Cardiac muscle cell (in vitro differentiated cells and primary cell): ENCODE measurements at regions not wholly inside any gene's neighbourhood (a gene's known extent, or its start where the extent isn't known, plus 50 kb on each side); places are given as distances from the start of the nearest gene placed in this dataset.
"Not testable (repeated sequence)": the region's sequence is repeated elsewhere in the genome, so short reads cannot be mapped to it uniquely, and the experiment has no call there.

Source experiments
- DNase-seq, 2 donors: peaks; one replicate each; pipeline versions ENCODE4 v3.0.0 to v3.0.0-alpha.2; 2010 to 2017; ENCODE audit warnings: low read depth in 1 of 2, low spot score in 1 of 2
- H3K27ac ChIP-seq: fragments of 200-600 bp; sonication (generic); 2 replicates; pipeline ENCODE4 v1.5.1; 2016
- H3K27me3 ChIP-seq: fragments of 200-600 bp; sonication (generic); 2 replicates; pipeline ENCODE4 v1.6.0; 2016; ENCODE audit warnings: control low read depth
- H3K36me3 ChIP-seq: fragments of 200-600 bp; sonication (generic); 2 replicates; pipeline ENCODE4 v1.5.1; 2016; ENCODE audit warnings: control low read depth
- H3K4me1 ChIP-seq: fragments of 200-600 bp; sonication (generic); 2 replicates; pipeline ENCODE4 v1.8.1; 2017; ENCODE audit warnings: low read depth, mild to moderate bottlenecking, mixed run types
- H3K4me3 ChIP-seq: fragments of 200-600 bp; sonication (generic); 2 replicates; pipeline ENCODE4 v1.5.1; 2016; ENCODE audit warnings: mild to moderate bottlenecking
- H3K9me3 ChIP-seq: fragments of 200-600 bp; sonication (generic); 2 replicates; pipeline ENCODE4 v1.5.1; 2017; ENCODE audit warnings: low read depth, mild to moderate bottlenecking, control low read depth
- TF ChIP-seq, protein P1 (sequence below): IDR thresholded peaks from 2 replicates; pipeline ENCODE4 v1.5.1; 2012; ENCODE audit warnings: low read depth, mild to moderate bottlenecking, low read length

DNA sequence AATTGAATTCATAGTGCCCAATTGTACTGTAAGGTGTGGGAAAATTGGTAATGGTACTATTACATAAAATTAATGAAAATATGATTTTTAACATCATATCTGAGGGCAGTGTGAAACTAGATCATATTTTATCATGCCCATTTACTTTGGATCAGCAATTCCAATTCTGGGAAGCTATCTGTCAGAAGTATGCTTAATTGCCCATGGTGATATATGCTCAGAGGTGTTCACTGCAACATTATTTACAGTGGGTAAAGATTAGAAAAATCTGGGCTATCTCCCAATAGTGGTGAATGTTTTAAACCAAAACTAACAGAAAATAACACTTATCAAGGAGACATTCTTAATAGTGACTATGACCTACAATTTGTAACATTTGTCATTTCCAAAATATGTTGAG, 1260.0 kb downstream of the BRINP3 start:
- TF ChIP-seq, protein P1, sequence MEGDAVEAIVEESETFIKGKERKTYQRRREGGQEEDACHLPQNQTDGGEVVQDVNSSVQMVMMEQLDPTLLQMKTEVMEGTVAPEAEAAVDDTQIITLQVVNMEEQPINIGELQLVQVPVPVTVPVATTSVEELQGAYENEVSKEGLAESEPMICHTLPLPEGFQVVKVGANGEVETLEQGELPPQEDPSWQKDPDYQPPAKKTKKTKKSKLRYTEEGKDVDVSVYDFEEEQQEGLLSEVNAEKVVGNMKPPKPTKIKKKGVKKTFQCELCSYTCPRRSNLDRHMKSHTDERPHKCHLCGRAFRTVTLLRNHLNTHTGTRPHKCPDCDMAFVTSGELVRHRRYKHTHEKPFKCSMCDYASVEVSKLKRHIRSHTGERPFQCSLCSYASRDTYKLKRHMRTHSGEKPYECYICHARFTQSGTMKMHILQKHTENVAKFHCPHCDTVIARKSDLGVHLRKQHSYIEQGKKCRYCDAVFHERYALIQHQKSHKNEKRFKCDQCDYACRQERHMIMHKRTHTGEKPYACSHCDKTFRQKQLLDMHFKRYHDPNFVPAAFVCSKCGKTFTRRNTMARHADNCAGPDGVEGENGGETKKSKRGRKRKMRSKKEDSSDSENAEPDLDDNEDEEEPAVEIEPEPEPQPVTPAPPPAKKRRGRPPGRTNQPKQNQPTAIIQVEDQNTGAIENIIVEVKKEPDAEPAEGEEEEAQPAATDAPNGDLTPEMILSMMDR, result no peak
- Histone ChIP-seq H3K4me3 (no peak overlapping the region), H3K27ac (no peak overlapping the region), H3K9me3 (no peaks in the 10 kb centered on the region), H3K27me3 (no peaks in the 10 kb centered on the region), H3K4me1 (no peaks in the 10 kb centered on the region), H3K36me3 (no peaks in the 10 kb centered on the region)
- DNase-seq, result no peak

DNA sequence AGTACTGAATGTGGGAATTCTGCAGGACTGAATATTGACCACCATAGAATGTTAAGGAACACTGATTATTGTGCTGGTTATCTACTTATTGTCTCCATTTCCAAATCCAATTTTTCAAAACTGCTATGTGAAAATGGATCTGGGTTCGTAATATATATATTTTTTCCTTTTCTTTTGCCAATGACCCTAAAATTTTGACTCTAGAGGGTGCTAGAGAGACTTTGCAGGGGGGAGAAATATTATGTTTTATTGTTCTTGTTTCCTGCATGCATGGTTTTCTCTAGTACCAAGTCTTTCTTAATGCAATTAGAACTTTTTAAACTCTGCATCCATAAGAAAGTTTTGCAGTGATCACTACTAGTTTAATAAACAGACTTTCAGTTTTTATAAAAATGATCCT, 1256.9 kb downstream of the BRINP3 start:
- H3K27me3 ChIP-seq, result no peaks in the 10 kb centered on the region

DNA sequence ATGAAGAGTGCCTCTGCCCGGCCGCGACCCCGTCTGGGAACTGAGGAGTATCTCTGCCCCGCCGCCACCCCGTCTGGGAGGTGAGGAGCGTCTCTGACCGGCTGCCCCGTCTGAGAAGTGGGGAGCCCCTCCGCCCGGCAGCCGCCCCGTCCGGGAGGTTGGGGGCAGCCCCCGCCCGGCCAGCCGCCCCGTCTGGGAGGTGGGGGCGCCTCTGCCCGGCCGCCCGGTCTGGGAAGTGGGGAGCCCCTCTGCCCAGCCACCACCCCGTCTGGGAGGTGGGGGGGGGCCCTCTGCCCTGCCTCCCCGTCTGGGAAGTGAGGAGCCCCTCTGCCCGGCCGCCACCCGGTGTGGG, 1251.9 kb downstream of the BRINP3 start:
- H3K4me1 ChIP-seq, H3K9me3 ChIP-seq, H3K27me3 ChIP-seq, H3K4me3 ChIP-seq, DNase-seq, H3K27ac ChIP-seq, H3K36me3 ChIP-seq: not testable (repeated sequence)

More for the DNA sequence above, 1256.9 kb downstream of the BRINP3 start:
- Histone ChIP-seq H3K9me3 (no peaks in the 10 kb centered on the region), H3K4me3 (no peak overlapping the region), H3K4me1 (no peaks in the 10 kb centered on the region), H3K36me3 (no peaks in the 10 kb centered on the region), H3K27ac (no peak overlapping the region)
- TF ChIP-seq, protein P1, result peak; percentile 20
- no peak for DNase-seq

DNA sequence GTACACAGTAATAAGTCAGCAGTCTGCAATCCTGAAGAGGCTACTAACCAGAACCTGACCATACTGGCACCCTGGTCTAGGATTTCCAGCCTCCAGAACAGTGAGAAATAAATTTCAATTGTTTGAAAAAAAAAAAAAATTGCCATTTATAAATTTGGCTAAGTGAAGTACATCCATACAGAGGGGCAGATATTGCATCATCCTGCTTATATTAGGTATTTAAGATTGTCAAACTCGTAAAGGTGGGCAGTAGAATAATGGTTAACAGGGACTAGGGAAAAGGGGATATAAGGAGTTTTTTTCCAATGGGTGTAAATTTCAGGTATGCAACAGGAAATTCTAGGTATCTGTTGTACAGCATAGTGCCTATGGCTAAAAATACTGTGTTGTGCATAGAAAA, 1250.9 kb downstream of the BRINP3 start:
- TF ChIP-seq, protein P1, result no peak
- H3K27me3 ChIP-seq, result no peaks in the 10 kb centered on the region
- no peak overlapping the region for H3K4me3 ChIP-seq
- no peaks in the 10 kb centered on the region for H3K9me3 ChIP-seq
- no peak overlapping the region for H3K27ac ChIP-seq
- H3K36me3 ChIP-seq, result no peaks in the 10 kb centered on the region
- no peak for DNase-seq
- H3K4me1 ChIP-seq, result no peaks in the 10 kb centered on the region

DNA sequence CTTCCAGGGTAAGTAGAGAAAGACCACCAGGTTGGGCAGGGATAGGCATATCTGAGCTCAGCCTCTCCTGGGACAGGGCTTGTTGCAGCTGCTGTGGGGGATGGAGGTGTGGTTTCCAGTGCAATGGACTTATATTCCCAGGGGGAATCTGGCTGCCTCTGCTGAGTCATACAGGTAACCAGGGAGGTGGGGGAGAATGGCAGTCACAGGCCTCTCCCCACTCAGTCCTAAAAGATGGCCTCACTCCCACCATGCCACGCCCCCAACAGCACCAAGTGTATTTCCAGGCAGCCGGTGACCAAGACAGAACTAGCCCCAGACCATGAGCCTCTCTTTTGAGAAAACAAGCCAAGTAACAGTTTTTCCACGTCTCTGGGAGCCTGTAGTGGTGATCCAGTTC, 1240.7 kb downstream of the BRINP3 start:
- Histone ChIP-seq H3K27me3 (no peaks in the 10 kb centered on the region), H3K27ac (no peak overlapping the region), H3K4me1 (no peaks in the 10 kb centered on the region), H3K36me3 (no peaks in the 10 kb centered on the region), H3K9me3 (no peaks in the 10 kb centered on the region), H3K4me3 (no peak overlapping the region)
- TF ChIP-seq, protein P1, result no peak
- no peak for DNase-seq

DNA sequence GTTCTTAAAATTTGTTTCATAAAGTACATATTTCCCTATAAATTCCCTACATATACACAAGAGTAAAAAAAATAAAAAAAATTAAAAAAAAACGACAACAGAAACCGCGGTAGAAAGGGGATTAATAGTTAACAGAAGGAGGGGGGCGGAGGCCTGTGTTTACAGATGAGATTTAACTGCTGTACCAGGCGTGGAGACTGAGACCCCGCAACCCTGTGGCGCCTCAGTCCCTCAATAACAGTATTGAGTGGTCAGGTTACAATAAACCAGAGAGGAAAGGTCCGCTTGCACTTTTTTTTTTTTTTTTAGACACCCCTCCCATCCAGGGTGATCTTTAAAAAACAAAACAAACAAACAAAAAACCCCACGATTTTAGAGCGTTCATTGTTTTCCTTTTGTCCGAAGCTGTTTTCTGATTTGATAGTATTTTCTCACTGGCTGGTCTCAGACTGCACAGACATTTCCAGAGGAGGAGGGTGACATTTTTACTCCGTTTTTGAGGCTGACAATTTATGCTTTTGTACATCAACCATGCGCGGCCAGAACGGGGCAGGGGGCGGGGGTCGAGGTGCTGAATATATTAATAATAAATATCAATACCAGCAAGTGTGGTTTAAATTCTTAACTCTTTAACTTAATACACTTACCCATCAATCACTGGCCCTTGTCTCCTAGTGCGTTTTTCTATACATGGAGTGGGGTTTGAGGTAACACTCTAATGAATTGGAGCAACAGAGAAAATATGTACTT, 1223.9 kb downstream of the BRINP3 start:
- H3K4me1 ChIP-seq, result no peaks in the 10 kb centered on the region
- no peaks in the 10 kb centered on the region for H3K9me3 ChIP-seq
- no peak for DNase-seq

DNA sequence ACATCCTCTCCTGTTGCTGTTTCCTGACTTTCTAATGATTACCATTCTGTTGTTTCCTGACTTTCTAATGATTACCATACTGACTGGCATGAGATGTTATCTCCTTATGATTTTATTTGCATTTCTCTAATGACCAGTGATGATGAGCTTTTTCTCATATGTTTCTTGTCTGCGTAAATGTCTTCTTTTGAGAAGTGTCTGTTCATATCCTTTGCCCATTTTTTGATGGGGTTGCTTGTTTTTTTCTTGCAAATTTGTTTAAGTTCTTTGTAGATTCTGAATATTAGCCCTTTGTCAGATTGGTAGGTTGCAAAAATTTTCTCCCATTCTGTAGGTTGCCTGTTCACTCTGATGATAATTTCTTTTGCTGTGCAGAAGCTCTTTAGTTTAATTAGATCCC, 1216.5 kb downstream of the BRINP3 start:
- not testable (repeated sequence) for H3K4me1 ChIP-seq, H3K36me3 ChIP-seq, H3K27me3 ChIP-seq, H3K4me3 ChIP-seq, DNase-seq, H3K9me3 ChIP-seq, H3K27ac ChIP-seq

More for the DNA sequence above, 1223.9 kb downstream of the BRINP3 start:
- H3K27ac ChIP-seq, result no peak overlapping the region
- no peak overlapping the region for H3K4me3 ChIP-seq
- no peaks in the 10 kb centered on the region for H3K27me3 ChIP-seq
- TF ChIP-seq, protein P1, result no peak
- no peaks in the 10 kb centered on the region for H3K36me3 ChIP-seq
